ENCODE measurements at regions not wholly inside any gene's neighbourhood (a gene's known extent, or its start where the extent isn't known, plus 50 kb on each side); places are given as distances from the start of the nearest gene placed in this dataset.

DNA sequence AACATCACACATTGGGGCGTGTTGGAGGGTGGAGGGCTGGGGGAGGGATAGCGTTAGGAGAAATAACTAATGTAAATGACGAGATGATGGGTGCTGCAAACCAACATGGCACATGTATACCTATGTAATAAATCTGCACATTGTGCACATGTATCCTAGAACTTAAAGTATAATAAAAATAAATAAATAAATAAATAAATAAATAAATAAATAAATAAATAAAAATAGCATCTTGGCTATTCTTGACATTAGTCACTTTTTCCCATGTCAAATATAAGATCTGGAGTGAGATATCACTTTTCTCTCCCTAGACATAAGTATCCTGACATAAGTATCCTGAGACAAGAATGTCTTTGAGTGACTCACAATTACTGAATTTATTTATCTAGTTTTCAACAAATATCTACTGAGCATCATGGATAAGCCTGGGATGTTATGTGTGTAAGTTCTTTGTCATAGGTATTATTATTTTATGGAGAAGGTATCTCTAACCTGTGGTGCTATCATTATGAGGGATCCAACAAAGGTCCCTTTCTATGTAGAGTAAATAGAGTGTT lies 691.3 kb downstream of the SORCS1 start:
- TF ChIP-seq MYC (IDR thresholded peaks at IDR 0.05; ENCODE audit: low read depth, low read length) = no peak
- Histone ChIP-seq H3K4me2 (ENCODE audit: insufficient read depth, low read length) (no peak overlapping the region), H3K27me3 (ENCODE audit: control insufficient read depth in 2 of 2, insufficient read depth in 2 of 2, low read length in 2 of 2) (no peaks in the 10 kb centered on the region), H3K36me3 (ENCODE audit: control insufficient read depth in 2 of 2, extremely low read depth in 1 of 2, insufficient read depth in 2 of 2, low read length in 2 of 2) (no peaks in the 10 kb centered on the region), H3K4me1 (ENCODE audit: control insufficient read depth, extremely low read depth, insufficient read depth, low read length) (no peaks in the 10 kb centered on the region), H3K9me3 (replicated peaks; ENCODE audit: control insufficient read depth, insufficient read depth, low read length) (no peaks in the 10 kb centered on the region), H3K4me3 (replicated peaks in 1 of 3; ENCODE audit: insufficient read depth in 1 of 3, low read depth in 1 of 3, low read length in 3 of 3) (no peak overlapping the region), H4K20me1 (replicated peaks; ENCODE audit: control insufficient read depth, extremely low read depth, insufficient read depth, low read length) (no peaks in the 10 kb centered on the region), H3K9ac (replicated peaks; ENCODE audit: extremely low read depth, insufficient read depth, low read length) (no peak overlapping the region), H3K79me2 (ENCODE audit: control insufficient read depth, insufficient read depth, low read length) (no peaks in the 10 kb centered on the region), H3K9me1 (replicated peaks; ENCODE audit: control insufficient read depth, extremely low read depth, insufficient read depth, low read length) (no peaks in the 10 kb centered on the region), H2AFZ (ENCODE audit: low read depth, low read length) (no peak overlapping the region), H3K27ac (ENCODE audit: insufficient read depth, low read depth, low read length) (no peak overlapping the region)
- ChIA-PET POLR2A (no interaction called here), CTCF (no interaction called here)
- BruUV-seq (replicated peaks) = no TSS peak
- intact Hi-C loops (cut with micrococcal nuclease) (no loop called here), dilution Hi-C loops (cut with MboI; ENCODE audit: extremely low pct_ligation_motif_present, low sequenced_read_pairs) (no loop called here)
- no peak for FAIRE-seq
- no peak for DNase-seq (ENCODE audit: low read depth, low spot score)

DNA sequence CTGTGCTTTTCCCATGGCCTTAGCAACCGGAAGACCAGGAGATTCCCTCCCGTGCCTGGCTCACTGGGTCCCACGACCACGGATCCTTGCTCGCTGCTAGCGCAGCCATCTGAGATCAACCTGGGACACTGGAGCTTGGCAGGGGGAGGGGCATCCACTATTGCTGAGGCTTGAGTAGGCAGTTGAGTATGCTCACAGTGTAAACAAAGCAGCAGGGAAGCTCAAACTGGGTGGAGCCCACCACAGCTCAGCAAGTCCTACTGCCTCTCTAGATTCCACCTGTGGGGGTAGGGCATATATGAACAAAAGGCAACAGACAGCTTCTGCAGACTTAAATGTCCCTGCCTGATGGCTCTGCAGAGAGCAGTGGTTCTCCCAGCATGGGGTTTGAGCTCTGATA lies 697.0 kb downstream of the SORCS1 start:
- TF ChIP-seq GATA2 (IDR thresholded peaks at IDR 0.05; ENCODE audit: insufficient read depth, insufficient read length, low read depth, low read length) (no peak), JUN (IDR thresholded peaks at IDR 0.05; ENCODE audit: borderline replicate concordance, insufficient read depth, insufficient read length, low read depth) (no peak), EZH2 (IDR thresholded peaks at IDR 0.05; ENCODE audit: borderline replicate concordance, low read depth, low read length, severe bottlenecking) (no peak)
- no peaks in the 10 kb centered on the region for H3K36me3 ChIP-seq (ENCODE audit: control insufficient read depth in 2 of 2, extremely low read depth in 1 of 2, insufficient read depth in 2 of 2, low read length in 2 of 2)
- no peaks in the 10 kb centered on the region for H4K20me1 ChIP-seq (replicated peaks; ENCODE audit: control insufficient read depth, extremely low read depth, insufficient read depth, low read length)
- ChIA-PET CTCF (no interaction called here), POLR2A (no interaction called here)
- no peak overlapping the region for H3K4me3 ChIP-seq (replicated peaks in 1 of 3; ENCODE audit: insufficient read depth in 1 of 3, low read depth in 1 of 3, low read length in 3 of 3)
- DNase-seq (ENCODE audit: low read depth, low spot score) = no peak
- H3K4me1 ChIP-seq (ENCODE audit: control insufficient read depth, extremely low read depth, insufficient read depth, low read length) = no peaks in the 10 kb centered on the region
- no peak overlapping the region for H3K4me2 ChIP-seq (ENCODE audit: insufficient read depth, low read length)
- H3K27ac ChIP-seq (ENCODE audit: insufficient read depth, low read depth, low read length) = no peak overlapping the region
- dilution Hi-C loops (cut with MboI; ENCODE audit: extremely low pct_ligation_motif_present, low sequenced_read_pairs) = no loop called here
- H2AFZ ChIP-seq (ENCODE audit: low read depth, low read length) = no peak overlapping the region
- no TSS peak for BruUV-seq (replicated peaks)
- no peaks in the 10 kb centered on the region for H3K27me3 ChIP-seq (ENCODE audit: control insufficient read depth in 2 of 2, insufficient read depth in 2 of 2, low read length in 2 of 2)
- no peak overlapping the region for H3K9ac ChIP-seq (replicated peaks; ENCODE audit: extremely low read depth, insufficient read depth, low read length)
- no peaks in the 10 kb centered on the region for H3K9me3 ChIP-seq (replicated peaks; ENCODE audit: control insufficient read depth, insufficient read depth, low read length)
- FAIRE-seq = no peak
- intact Hi-C loops (cut with micrococcal nuclease) = no loop called here
- no peaks in the 10 kb centered on the region for H3K79me2 ChIP-seq (ENCODE audit: control insufficient read depth, insufficient read depth, low read length)
- no peaks in the 10 kb centered on the region for H3K9me1 ChIP-seq (replicated peaks; ENCODE audit: control insufficient read depth, extremely low read depth, insufficient read depth, low read length)

All from endothelial cell of umbilical vein (primary cell).